Fibroblast of upper back skin (primary cell): ENCODE measurements at regions not wholly inside any gene's neighbourhood (a gene's known extent, or its start where the extent isn't known, plus 50 kb on each side); places are given as distances from the start of the nearest gene placed in this dataset.
A peak's percentile ranks its signal among the peaks of the same experiment; 100 is the strongest.

Experiments
- DNase-seq: peaks from one replicate; pipeline ENCODE4 v3.0.0-alpha.2; 2013

DNA sequence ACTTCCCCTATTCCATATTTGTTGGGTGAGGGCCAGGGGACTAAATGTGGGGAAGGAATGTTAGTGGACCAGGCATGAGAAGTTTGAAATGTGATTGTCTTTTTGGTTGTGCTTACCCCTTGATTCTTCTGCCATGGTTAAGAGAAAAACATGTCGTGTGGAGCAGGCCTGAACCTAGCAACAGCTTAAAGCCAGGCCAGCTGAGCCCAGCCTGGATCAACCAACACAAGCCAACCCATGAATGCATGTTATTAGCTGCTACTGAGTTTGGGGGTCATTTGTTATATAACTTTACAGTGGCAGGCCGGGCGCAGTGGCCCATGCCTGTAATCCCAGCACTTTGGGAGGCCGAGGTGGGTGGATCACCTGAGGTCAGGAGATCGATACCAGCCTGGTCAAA, 52.4 kb upstream of the TRIO start:
- DNase-seq, result no peak

DNA sequence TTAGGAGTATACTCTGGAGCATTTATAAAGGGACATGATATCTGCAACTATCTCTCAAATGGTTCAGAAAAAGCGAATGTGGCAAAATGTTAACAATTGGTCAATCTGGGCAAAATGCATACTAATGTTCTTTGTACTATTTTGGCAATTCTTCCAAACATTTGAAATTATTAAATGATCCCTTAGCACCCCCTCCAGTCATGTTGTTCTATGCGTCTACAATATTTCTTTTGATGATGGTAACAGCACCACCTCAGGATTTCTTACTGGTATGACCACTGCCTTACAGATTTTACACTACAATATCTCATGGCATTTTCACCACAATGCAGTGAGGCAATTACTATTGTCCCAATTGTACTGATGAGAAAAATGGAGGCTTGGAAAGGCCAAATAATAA, 52.9 kb upstream of the TRIO start:
- DNase-seq, result no peak

DNA sequence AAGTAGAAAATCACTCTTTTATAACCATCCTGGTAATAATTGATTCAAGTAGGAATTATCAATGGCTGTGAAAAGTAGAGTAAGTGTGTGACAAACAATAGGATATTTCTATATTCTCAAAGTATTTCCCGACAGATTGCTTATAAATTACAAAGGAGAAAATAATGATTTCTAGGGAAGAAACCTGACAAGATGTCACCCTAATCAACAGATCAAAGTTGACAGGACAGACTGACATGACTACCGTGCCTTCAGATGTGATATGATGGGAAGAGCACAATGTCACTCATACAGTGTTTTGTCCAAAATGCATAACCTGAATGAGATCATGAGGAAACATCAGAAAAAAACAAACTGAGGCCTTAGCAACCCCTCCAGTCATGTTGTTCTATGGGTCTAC, 53.9 kb upstream of the TRIO start:
- no peak for DNase-seq

DNA sequence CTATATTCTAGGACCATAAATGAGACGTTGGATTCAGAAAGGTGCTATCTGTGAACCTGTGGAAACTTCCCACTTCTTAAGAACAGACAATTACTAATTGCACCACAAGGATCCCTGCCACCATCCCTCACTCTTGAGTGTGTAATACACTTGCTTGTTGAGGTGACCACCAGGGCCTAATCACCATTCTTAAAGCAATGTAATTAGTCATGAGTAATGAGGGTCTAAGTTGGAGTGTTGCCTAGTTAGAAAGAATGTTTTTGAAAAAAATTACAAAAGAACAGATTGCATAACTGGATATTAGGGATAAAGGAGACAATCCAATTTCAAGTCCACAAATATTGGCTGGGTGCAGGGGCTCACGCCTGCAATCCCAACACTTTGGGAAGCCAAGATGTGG, 56.9 kb upstream of the TRIO start:
- peak; percentile 34 for DNase-seq

DNA sequence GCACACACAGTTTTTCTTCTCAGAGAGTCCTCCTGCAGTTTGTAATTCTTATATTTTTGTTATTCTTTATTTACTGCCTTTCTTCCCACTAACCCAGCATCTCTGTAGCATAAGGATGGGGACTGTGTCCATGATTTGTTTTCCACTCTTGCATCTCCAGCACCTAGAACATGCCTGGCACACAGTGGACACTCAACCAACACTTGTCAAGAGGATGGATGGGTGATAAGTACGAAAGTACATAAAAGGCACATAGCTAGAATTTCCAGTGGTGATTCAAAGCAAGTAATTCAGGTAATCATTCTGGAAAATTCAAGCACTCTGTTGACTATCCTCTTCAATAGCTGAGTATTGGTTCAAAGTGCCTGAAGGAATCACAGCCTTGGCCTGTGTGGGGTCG, 60.2 kb upstream of the TRIO start:
- DNase-seq, result no peak

DNA sequence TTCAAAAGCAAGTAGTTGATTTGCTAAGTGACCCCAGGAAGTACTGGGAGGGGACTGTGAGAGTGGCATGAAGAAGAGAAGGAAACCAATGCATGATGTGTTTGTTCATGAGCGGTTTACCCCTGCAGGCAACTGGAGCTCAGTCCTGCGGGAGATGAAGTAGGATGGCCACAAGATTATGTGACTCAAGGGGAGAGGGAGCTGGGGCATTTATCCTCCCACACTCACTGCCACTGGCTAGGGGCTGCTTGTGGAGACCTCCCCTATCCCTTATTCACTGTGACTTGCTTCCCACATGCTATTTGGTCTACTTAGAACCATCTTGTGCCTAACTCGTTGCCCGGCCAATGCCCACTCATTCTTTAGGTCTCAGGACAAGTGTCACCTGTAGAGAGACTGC, 60.6 kb upstream of the TRIO start:
- DNase-seq, result no peak

DNA sequence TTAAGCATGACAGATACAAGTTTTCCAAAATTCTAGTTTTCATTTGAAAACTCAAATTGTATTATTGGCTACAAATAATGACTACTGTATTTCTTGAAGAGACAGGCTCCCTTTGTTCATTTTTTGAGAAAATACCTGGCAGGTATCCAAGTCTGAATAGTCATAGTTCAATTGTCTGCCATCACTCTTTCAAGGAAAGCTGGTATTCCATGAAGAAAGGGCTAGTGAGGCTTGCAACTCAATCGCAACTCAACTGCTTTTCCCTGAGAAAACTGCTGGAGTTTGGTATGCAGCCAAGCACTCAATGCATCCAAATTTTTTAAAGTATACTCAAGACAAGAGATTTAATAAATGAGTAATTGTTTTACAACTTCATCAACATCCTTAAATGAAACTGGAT, 61.4 kb upstream of the TRIO start:
- DNase-seq, result peak; percentile 70

DNA sequence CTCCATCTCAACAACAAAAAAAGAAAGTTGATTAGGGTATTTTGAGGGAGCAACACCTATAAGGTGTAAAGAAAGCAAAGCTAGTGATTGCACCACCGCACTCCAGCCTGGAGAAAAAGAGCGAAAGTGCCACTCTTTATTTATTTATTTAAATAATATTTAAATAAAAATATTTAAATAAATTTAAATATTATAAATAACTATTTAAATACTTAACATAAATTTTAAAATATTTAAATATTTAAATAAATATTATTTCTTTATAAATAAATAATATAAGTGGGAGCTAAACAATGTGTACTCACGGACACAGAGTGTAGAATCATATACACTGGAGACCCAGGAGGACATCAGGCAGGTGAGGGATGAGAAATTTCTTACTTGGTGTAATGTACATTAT, 64.4 kb upstream of the TRIO start:
- no peak for DNase-seq

DNA sequence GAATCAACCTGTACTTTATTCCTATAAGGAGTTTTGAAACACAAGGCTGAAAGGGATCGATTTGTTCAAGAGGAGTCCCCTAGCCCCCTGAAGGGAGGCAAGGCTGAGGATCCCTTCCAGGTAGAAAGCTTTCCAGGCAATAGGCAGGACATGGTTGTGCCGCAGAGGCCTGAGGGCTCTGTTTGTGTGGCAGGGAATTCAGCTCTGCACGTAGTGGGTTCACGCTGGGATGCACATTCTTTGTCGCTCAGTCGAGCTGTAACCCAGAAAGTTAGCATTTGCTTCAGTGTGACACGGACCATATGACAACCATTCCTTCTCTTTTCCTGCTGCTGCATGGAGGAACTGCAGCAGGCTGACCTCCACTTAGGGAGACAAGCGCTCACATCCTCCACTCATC, 65.6 kb upstream of the TRIO start:
- no peak for DNase-seq

DNA sequence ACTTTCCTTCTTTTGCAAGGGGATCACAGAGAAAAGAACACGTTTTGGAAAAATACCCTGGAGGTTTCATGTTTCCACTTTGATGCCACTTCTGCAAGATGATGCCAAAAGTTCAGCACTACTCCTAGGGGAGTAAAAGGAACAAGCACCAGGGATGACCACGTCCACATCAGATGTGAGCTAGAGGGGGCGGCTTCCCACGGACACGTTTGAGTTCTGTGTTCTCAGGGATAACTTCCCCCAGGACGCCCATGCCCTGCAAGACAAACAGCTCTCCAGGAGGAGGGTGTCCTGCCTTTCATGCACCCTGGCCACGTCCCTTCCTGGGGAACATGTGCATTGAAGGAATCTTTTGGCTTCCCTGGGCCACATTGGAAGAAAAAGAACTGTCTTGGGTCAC, 66.6 kb upstream of the TRIO start:
- no peak for DNase-seq

DNA sequence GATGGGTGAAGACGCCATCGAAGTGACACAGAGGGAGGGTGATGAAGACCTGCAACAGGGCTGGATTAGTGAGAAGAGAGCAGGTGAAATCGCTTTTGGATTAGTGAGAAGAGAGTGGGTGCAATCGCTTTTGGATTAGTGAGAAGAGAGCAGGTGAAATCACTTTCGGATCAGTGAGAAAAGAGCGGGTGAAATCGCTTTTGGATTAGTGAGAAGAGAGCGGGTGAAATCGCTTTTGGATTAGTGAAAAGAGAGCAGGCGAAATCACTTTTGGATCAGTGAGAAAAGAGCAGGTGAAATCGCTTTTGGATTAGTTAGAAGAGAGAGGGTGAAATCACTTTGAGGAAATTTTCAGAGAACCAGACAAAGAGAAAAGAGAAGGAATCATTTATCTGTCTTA, 67.2 kb upstream of the TRIO start:
- DNase-seq, result no peak

DNA sequence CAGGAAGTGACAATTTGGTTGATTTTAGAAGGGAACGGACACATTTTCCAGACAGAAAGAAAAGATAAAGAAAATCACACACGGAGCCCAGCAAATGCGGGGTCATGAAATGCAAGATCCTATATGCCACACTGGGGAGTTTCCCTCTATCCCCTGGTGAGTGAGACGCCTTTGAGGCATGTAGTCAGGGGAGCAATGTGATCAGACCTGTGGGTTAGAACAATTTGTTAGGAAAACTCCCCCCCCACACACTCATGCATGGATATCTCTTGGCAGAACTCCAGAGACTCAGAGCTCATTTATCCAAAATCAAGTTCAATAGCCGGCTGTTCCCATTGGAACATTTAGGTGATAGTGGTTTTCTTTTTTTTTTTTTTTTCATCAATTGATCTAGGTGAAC, 71.7 kb upstream of the TRIO start:
- DNase-seq, result peak; percentile 52

DNA sequence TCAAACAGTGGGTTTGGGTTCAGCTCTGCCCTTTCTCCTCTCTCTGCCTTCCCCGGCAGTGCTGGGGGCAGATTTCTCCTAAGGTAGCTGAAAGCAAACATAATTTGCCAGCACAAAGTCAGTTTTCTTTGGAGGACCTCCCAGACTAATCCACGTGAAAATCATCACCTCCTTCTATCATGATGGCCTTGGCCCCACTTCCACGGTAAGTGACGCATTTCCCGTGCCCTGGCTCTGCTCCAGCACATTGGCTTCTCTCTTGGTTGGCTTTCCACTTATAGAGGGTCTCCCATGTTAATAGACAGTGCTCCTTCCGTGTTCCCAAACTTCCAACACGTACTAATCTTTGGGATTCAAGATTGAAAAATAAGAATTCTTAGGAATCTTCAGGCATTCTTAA, 74.1 kb upstream of the TRIO start:
- no peak for DNase-seq

DNA sequence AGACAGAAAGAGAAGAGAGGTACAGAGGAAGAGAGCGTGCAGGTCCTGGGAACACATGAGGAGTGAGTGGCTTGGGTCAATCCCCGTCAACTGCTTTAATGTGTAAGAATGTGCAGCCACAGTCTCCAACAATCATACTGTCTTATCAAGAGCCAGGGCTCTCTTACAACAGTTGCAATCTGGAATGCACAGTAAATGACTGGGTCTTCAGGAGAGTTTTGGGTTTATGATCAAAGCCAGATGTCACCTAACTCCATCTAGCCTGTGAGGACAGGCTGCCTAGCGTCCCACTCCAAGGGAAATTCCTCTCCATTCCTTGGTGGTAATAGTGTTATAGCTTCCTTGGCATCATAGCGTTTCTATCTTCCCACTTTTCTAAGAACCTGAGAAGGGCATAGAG, 75.0 kb upstream of the TRIO start:
- DNase-seq, result peak; percentile 43

DNA sequence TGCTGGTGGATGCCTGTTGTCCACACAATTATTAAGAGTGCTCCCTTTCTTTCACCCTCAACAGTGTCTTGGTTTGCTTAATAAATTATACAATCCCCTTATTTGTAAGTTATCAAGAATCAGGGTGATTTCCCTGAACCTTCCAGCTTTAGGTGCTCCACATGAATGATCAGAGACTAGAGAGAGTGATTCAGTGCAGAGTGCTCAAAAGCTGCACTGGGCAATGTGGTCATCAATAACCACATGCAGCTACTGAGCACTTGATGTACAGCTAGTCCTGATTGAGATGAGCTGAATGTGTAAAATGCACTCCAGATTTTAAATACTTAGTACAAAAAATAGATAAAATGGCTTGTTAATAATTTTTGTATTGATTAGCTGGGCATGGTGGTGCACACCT, 76.8 kb upstream of the TRIO start:
- DNase-seq, result no peak

DNA sequence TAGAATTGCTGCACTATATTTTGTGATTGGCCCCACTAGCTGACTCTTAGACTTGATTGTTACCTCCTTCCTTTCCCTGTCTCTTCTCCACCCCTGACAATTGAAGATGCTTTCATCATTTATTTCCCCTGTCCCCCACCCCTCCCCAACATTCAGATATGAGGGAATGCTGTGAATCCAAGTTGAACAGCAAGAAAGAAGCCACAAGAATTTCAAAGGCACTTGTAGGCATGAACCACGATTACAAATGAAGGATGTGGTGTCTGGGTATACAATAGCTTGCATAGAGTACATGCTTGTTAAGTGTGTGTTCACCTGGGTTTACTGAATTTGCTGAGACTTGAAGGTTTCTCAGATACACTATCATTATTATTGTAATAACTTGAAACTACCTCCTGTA, 78.3 kb upstream of the TRIO start:
- peak; percentile 90 for DNase-seq

DNA sequence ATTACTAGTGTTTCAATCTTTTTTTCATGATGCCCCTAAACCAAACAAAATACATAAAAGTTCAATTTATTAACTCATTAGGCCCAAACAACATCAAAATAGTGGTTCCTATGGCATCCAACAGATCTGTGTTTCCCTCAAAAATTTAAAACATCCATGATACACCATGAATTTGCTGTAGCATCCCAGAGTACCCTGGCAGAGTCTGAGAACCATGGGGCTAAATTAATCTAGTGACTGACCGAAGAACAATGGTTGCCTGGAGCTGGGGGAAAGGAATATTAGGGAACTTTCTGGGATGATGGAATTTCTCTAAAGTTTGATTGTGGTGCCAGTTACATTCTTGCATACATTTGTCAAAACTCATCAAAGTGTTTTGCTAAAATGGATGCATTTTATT, 79.5 kb upstream of the TRIO start:
- peak; percentile 51 for DNase-seq

DNA sequence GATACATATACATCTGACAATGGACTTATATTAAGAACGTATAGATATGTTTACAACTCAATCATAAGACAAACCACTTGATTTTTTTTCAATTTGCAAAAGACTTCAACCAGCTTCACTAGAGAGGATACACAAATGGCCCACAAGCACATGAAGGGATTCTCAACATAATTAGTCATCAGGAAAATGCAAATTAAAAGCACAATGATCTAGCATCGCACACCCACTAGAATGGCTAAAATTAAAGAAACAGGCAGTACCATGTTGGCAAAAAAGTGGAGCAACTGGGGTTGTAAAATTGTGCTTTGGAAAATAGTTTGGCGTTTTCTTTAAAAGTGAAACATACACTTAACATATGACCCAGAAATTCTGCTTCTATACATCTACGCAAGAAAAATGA, 80.0 kb upstream of the TRIO start:
- DNase-seq, result peak; percentile 65

DNA sequence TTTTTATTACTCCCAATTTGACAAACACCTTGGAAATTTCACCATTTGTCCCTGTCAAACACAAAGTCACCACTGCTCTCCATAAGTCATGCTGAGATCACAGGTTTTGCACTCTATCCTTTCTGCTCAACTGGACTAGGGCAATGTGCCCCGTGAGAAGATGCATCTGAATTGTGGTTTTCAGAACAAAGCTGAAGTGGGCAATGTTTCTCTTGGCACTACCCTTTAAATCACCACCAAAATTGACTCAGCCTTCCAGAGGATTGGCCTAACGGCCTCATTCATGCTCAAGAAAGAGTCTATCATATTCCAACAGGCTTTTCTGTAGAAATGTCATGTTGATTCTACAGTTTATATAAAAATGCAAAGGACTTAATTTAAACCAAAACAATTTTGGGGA, 81.0 kb upstream of the TRIO start:
- no peak for DNase-seq

DNA sequence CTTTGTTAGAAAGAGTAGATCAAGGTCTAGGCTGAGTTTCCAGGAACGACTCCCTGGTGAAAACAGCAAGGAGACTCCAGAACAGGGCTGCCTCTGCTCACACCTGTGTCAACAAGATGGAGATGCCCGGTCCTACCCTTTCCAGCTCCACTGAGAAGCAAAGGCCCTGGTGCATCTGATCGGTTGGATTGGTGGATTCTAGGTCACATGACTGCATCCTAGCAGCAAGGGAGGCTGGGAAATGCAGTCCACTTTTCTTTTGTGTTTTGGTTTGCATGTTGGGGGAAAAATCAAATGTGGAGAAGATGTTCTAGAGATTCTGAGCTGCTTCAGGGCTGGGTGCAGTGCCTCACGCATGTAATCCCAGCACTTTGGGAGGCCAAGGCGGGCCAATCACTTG, 82.0 kb upstream of the TRIO start:
- DNase-seq, result no peak

DNA sequence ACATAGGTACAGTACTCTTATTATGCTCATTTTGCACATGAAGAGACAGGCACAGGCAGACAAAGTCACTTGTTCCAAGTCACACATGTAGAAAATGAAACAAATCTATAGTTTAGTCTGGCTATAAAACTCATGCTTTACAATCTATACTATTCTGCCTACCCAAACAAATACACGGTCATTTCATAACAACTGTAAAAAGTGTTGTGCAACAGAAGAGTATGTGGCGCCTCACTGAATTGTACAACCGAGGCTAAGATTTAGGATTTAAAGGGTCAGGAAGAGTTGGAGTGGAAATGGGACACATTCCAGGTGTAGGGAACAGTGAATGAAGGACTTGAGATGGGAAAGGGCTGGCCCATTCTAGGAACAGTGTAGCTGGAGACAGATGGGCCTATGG, 82.9 kb upstream of the TRIO start:
- DNase-seq, result no peak

DNA sequence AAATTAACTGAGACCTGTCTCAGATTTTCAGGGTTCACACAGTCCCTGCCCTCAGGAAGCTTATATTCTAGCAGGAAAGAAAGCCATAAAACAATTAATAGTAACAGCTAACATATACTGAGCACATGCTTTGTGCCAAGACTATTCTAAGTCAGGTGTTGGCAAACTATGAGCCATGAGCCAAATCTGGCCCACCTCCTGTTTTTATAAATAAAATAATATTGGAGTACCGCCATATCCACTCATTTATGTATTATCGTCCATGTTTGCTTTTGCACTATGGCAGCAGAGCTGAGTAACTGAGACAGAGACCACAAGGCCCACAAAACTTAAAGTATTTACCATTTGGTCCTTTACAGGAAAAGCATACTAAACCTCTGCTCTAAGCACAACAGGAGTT, 83.3 kb upstream of the TRIO start:
- DNase-seq, result no peak

DNA sequence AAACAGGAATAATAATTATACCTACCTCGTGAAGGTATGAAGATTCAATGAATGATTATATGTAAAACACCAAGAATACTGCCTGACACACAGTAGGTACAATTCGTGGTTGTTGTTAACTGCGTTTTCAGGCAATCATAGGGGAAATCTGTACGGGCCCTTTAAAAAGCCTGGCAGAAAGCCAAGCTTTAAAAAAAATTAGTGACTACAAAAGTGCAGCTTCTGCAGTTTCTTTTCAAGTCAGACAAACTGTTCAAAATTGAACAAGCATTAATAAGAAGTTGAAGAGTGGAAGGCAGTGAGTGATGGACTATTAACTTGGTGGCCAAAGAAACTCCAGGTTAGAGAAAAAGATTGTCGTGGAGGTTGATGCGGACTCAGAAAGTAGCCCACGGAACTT, 85.9 kb upstream of the TRIO start:
- DNase-seq, result no peak

DNA sequence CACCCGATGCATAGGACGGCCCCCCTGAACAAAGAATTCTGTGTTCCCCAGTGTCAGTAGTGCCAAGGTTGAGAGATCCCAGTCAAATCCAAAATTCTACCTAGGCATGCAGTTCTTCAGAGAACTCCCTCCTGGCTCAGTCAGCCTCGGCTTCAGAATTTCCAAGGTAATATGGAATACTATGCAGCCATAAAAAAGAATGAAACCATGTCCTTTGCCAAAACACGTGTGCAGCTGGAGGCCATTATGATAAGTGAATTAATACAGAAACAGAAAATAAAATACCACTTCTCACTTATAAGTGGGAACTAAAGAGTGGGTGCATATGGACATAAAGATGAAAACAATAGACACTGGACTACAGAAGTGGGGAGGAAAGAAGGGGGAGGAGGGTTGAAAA, 87.1 kb upstream of the TRIO start:
- no peak for DNase-seq

DNA sequence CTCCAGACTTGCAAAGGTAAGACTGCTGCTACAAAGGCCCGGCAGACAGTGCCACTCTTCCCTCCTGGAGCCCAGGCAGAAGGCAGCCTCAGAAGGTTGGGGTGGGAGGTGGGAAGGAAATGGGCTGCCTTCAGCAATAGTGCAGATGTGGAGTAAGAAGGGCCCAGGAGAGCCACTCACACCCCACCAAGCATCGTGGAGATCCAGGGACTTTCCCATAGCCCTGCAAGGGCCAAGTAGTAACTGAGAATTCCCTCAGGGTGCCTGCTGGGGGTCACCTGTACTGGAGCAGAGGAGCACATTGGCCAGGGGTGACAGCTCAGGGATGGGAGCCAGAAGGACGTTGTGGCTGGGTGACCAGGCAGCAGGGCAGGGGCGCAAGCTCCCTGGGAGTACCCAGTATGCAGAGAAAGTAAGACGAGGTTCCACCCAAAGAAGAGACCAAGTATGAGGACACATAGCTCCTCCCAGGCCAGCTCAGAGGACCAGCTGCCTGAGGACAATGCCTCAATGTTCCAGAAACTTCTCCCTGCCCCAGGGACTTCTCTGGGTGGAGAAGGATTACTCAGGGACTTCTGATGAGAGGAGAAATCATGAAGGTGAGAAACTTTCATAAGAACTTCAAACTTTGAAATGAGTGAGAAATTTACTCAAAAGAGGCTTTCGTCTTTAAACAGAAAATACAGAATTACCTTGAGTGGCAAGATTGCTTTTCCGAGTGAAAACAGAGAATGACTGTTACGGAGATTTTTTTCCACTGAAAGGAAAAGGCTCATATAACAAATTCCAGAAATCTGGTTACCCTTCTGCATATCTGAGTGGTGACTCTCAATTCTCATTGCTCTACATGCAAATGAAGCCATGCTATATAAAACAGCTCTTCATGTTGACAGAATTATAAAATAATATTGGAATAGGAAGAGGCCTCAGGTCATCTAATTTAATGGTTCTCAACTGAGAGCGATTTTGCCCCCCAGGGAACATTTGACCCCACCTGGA, 87.9 kb upstream of the TRIO start:
- peak; percentile 74 for DNase-seq
